ENCODE measurements at regions not wholly inside any gene's neighbourhood (a gene's known extent, or its start where the extent isn't known, plus 50 kb on each side); places are given as distances from the start of the nearest gene placed in this dataset.

- TF ChIP-seq CTCF (IDR thresholded peaks at IDR 0.05), result no peak
- TF ChIP-seq POLR2A (IDR thresholded peaks at IDR 0.05), result no peak
Measured at GRCh38 chr12:92226961-92227360, 81.3 kb upstream of the BTG1 start.

All from heart left ventricle (tissue), 13 donors.